GM19395 (cell line): ENCODE measurements at regions not wholly inside any gene's neighbourhood (a gene's known extent, or its start where the extent isn't known, plus 50 kb on each side); places are given as distances from the start of the nearest gene placed in this dataset.
A peak's percentile ranks its signal among the peaks of the same experiment; 100 is the strongest.

Experiments
- ATAC-seq: cut with Tn5 transposase; IDR thresholded peaks from one replicate; pipeline ENCODE4 v1.9.1; 2021; ENCODE audit warnings: mild to moderate bottlenecking, moderate library complexity; ENCODE audit not compliant: unreplicated experiment

GRCh38 chr3:10583798-10584708, 78.7 kb upstream of the ATP2B2 start:
- ATAC-seq: no peak

GRCh38 chr3:10585945-10586344, 80.6 kb upstream of the ATP2B2 start:
- no peak for ATAC-seq

GRCh38 chr3:10594915-10595314, 89.5 kb upstream of the ATP2B2 start:
- no peak for ATAC-seq

- ATAC-seq: no peak
These were observed 91.5 kb upstream of the ATP2B2 start for GRCh38 chr3:10596746-10597448.

GRCh38 chr3:10597733-10598132, 92.3 kb upstream of the ATP2B2 start:
- ATAC-seq: no peak

GRCh38 chr3:10599017-10599416, 93.6 kb upstream of the ATP2B2 start:
- no peak for ATAC-seq

GRCh38 chr3:10599444-10599843, 94.1 kb upstream of the ATP2B2 start:
- no peak for ATAC-seq

- ATAC-seq: no peak
These were observed 94.9 kb upstream of the ATP2B2 start for GRCh38 chr3:10600296-10600714.

GRCh38 chr3:10600726-10601125, 95.3 kb upstream of the ATP2B2 start:
- no peak for ATAC-seq

- no peak for ATAC-seq
These were observed 95.9 kb upstream of the ATP2B2 start for GRCh38 chr3:10601151-10601856.

GRCh38 chr3:10601857-10602230, 96.5 kb upstream of the ATP2B2 start:
- ATAC-seq: no peak

GRCh38 chr3:10602271-10602670, 96.9 kb upstream of the ATP2B2 start:
- no peak for ATAC-seq

GRCh38 chr3:10602769-10603768, 97.7 kb upstream of the ATP2B2 start:
- peak; percentile 70 for ATAC-seq

- ATAC-seq: no peak
These were observed 103.7 kb upstream of the ATP2B2 start for GRCh38 chr3:10609134-10609533.

- no peak for ATAC-seq
These were observed 108.8 kb upstream of the ATP2B2 start for GRCh38 chr3:10614168-10614567.

GRCh38 chr3:10615715-10616114, 110.3 kb upstream of the ATP2B2 start:
- ATAC-seq: no peak

- ATAC-seq: no peak
These were observed 110.9 kb upstream of the ATP2B2 start for GRCh38 chr3:10616321-10616720.

GRCh38 chr3:10619989-10620832, 114.8 kb upstream of the ATP2B2 start:
- no peak for ATAC-seq

GRCh38 chr3:10620833-10621082, 115.4 kb upstream of the ATP2B2 start:
- ATAC-seq: no peak
